ENCODE measurements at regions not wholly inside any gene's neighbourhood (a gene's known extent, or its start where the extent isn't known, plus 50 kb on each side); places are given as distances from the start of the nearest gene placed in this dataset.

DNA sequence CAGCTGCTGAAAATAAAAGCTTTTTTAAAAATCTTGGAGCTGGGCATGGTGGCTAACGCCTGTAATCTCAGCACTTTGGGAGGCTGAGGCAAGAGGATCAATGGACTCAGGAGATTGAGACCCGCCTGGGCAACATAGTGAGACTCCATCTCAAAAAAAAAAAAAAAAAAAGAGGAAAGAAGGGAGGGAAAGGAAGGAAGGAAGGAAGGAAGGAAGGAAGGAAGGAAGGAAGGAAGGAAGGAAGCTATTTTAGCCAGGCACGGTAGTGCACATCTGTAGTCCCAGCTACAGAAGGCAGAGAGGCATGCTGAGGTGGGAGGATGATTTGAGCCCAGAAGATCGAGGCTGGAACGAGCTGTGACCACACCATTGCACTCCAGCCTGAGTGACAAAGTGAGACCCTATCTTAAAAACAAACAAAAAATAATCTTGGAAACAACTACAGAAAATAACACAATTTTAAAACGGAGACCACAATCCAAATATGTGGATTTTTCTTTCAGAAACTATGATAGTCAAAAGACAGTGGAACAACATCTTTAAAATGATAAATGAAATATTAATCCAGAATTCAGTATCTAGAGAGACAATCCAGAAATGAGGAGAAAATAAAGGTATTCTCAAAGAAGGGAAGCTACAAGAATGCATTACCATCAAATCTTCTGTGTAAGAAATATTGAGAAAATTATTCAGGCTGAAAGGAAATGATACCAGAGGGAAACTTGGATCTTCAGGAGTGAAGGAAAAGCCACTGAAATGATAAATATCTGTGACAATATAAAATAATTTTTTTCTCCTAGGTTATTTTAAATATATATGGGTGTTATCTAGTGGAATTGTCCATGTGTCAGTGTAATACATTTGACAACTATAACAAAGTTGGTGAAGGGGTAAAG, 182.0 kb downstream of the GPX5 start:
- DNase-seq (ENCODE audit: low read depth) = no peak

DNA sequence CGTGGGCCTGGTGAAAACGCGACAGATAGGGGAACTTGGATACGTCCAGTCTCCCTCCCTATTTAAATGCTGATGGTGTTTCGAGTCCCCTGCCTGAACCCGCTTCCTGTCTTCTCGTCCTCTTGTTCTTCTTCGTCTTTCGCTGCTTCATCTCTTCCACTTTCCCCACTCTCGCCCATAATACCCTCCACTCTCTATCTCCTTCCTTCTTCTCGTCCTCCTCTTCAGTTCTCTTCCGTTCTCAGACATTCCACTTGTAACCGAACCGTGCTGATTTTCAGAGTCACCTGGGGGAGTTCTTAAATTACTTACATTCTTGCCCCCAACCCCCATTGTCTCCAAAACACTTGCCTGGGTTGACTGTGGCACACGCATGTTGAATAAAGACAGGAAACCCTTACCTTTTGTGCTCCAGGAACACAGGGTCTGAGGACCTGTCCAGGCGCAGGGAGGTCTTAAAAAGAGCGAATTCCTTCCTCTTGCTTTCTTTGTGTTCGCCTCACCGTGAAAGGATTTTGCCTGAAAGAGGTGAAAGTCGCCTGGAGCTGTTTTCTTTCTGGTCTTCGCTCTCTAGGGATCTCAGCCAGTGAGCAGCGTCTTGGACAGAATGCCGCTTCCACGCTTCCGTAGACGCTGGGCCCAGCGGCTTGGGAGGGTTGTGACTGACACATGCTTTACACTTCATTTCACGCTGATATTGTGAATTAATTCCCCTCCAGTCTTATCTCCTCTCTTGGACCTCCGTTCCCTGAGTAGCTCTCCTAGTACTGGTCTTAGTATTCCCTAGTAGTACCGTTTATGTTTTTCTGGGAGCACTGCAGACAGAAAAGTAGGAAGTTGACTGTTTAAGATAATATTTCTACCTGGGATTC, 184.0 kb downstream of the GPX5 start:
- DNase-seq (ENCODE audit: low read depth) = no peak

DNA sequence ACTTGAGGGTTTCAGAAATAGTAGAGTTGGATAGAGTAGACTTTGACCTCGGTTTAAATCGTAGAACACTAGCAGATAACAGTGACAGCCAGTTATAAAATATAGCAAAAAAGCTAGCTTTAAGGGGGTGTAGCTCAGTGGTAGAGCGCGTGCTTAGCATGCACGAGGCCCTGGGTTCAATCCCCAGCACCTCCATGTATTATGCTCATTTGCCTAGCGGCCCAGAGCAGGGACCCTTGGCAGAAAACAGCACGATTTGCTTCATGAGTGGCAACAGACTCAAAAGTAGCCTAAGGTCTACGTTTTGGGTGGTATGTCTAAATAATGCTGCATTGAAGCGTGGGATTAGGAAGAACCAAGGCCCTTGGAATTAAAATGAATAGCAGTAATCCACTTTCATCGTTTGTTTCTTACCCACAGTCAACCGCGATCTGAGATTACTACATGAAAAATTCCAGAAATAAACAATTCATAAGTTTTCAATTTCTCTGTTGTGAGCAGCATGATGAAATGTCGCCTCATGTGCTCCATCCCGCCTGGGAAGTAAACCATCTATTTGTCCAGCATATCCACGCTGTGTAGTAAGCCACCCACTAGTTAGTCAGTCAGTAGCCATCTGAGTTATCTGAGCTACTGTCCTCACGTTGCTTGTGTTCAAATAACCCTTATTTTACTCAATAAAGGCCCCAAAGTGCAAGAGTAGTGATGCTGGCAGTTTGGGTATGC, 184.9 kb downstream of the GPX5 start:
- no peak for DNase-seq (ENCODE audit: low read depth)

DNA sequence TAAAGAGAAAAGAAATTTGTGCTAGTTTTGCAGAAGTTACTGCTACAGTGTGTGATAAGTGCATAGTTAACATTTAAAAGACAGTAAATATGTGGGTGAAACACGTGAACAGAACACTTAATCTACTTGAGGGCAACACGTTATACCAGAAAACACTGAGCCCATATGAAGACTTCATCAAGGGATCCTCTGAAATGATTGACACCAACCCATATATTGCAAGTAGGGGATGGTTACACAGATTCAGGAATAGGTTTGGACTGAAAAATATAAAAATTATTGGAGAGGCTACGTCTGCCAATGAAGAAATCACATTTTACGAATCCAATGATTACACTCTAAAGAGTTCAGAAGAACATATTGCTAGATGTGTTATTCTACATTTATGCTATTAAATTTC, 185.6 kb downstream of the GPX5 start:
- no peak for DNase-seq (ENCODE audit: low read depth)

DNA sequence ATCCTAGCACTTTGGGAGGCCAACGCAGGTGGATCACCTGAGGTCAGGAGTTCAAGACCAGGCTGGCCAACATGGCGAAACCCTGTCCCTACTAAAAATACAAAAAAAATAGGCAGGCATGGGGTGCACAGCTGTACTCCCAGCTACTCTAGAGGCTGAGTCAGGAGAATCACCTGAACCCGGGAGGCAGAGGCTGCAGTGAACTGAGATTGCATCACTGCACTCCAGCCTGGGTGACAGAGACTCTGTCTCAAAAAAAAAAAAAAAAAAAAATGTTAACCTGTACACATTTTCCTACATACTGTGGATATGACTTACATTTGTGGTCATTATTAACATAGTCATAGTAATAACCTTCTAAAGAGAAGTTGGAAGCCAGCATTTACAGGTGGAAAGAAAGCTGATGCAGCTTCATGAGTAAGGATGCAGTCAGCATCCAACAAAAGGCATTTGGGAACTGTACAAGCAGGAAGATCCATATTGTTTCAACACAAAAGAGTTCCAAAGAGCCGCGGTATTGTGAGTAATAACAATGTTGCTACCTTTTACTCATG, 186.2 kb downstream of the GPX5 start:
- no peak for DNase-seq (ENCODE audit: low read depth)

DNA sequence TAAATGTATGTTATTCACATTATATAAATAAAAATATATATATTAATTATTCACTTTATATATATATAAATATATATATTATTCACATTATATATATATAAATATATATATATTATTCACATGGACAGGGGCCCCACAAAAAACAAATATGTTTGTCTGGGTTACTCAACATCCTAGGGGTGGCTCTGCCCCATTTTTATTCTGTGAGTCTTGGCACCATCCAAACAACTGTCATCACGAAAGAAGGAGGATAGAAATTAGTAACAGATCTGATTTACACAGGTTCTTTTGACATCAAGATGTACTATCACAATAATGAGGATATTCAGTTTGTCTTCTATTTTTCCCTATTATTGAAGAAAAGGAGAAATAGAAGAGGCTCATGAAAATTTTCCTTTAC, 187.3 kb downstream of the GPX5 start:
- no peak for DNase-seq (ENCODE audit: low read depth)

DNA sequence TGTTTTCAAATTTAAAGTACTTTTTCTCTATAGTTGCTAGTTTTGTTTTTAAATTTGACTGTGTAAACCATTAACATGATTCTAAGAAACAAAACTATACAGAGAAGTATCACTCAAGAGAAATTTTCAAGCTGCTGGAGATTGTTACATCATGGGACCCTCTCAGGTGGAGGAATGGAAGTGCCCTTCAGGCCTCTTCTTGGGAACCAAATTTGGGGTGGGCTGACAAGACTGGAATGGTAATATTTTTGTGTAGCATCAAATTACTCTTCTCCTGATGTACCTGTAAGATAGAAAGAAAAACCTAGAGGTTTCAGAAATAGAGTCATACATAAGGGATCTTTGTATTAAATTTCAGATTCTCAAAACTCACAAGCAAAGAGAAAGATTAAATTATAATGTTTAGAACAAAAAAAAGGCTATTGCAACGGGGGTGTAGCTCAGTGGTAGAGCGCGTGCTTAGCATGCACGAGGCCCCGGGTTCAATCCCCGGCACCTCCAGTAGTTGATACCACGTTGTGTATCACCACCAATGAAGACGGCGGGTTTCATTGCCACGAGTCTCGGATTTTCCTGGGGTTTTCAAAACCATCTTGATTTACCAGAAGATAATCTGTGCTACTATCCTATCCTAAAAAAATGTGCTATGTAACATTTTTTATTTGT, 193.7 kb downstream of the GPX5 start:
- DNase-seq (ENCODE audit: low read depth) = no peak

DNA sequence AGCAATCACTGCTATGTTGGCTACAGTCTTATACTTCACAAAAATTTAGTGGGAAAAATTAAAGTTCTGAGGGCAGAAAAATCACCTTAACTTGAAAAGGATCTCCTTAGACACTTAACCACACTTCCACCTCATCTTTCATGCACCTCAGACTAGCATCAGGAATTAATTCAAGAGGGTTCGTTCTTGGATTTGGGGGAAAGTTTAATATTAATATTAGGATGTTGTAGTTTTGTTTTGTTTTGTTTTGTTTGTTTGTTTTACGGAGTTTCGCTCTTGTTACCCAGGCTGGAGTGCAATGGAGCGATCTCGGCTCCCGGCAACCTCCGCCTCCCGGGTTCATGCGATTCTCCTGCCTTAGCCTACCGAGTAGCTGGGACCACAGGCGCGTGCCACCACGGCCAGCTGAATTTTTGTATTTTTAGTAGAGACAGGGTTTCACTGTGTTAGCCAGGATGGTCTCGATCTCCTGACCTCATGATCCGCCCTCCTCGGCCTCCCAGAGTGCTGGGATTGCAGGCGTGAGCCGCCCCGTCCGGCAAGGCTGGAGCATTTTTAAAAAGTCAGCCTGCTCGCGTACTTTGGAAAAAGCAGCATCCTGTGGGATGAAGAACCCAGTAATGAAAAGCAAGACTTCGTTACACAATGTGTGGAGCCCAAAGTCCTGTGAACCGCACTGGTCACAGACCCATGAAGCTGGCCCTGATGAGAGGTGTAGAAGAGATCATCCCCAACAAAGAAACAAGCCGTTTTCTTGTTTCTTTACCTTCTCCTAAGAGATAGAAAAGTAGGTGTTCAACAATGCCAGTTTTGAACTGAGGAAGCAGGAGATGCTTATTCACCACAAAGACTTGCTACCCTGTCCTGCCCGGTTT, 194.9 kb downstream of the GPX5 start:
- DNase-seq (ENCODE audit: low read depth) = no peak

DNA sequence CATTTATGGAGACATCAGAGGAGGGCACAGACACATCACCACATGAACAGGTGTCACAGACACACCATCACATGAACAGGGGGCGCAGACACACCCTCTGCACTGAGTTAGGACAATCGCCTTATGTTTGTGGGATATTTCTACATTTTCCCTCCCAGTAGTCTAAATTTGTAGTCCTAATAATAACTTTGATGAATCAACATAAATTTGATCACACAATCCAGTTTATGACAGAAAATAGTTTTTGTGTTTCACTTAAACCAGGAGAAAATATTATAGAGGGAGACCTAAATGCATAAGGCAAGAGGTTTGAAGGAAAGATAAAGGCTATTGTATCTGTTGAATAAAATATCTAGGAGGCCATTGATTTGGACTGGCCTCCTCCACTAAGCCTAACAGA, 195.7 kb downstream of the GPX5 start:
- no peak for DNase-seq (ENCODE audit: low read depth)

DNA sequence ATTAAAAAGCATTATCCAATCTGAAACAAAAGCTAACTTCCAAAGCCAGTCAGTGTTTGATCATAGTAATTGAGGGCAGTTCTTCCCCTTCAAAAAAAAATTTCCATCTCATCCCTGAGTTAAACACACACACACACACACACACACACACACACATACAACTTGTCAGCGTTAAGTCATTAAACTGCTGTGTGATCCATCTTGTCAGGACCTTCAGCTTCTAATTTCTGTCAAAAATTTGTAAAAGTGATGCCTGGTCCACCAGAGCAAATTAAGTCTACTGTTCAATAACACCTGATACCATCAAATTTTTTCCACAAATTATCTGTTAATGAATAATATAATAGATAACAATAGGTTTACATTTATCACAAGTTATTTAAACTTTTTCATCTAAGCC, 198.7 kb downstream of the GPX5 start:
- no peak for DNase-seq (ENCODE audit: low read depth)

DNA sequence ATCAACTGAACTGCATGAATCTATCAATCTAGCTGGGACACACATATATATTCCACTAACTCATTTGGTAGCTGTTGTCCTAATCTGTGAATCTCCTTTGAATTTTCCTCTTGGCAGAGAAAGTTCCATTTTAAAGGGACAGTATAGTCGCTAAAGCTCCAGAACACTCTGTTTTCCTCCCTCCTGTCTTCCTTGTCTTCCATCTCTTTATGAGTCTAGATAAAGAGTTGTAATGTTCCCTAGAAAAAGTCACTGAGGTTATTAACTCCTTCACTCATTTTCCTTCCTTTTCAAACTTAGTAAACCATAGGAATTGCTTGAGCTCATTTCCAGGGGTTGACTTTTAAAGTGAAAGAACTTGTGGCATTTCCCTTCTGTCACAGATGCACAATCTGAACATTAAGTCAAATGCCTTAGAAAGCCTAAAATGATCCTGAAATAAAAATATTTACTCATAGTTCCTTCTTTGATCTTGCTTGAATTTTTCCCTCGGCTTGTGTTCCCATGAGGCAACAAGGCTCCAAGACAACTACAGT, 198.4 kb downstream of the TRIM27 start:
- no peak for DNase-seq (ENCODE audit: low read depth)

DNA sequence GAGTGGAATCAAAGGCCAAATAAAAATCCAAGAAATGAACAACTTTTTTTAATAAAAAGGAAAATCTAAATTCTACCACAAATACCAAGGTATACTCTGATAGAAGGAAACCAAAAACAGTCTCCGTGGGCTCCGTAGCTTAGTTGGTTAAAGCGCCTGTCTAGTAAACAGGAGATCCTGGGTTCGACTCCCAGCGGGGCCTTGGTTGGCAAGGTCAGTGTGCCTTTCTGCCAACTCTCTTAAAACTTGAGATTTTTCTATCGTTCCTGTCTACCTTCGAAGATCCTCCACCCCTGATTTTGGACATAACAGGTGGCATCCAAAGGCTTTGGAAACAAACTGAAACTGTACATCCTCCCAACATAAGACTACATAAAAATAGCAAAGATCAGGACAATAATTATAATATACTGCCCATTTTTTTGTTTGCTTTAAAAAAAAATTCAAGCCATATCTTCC, 197.9 kb downstream of the TRIM27 start:
- DNase-seq (ENCODE audit: low read depth) = no peak

DNA sequence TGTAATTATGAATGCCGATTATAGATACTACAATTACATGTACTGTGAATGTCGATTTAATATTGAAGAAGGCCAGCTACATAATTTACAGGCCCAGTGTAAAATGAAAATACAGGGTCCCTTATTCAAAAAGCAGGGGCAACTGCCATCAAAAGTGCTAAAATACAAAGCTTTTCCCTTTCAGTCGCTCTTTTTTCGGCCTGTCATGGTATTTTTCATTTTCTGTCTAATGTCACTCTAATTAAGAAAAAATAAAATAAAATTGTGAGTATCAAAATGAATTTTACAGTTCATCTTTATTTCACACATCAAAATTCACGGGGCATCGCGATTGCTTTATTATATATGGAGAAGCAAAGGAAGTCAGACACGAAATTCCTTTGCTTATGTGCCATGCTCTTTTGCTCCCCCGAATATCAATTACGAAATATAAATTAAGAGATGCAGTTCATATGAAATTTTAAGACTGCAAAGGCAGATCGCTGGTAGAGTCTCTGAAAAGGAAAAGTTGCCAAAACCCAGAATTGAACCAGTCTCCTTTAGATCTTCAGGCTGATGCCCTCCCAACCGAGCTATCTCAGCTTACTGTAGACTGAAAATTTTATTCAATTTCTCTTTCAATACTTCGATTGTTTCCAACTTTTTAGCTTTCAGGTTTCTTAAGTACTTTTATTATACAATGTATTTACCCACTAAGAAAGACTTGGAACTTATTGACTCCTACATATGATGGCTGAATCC, 197.0 kb downstream of the TRIM27 start:
- no peak for DNase-seq (ENCODE audit: low read depth)

DNA sequence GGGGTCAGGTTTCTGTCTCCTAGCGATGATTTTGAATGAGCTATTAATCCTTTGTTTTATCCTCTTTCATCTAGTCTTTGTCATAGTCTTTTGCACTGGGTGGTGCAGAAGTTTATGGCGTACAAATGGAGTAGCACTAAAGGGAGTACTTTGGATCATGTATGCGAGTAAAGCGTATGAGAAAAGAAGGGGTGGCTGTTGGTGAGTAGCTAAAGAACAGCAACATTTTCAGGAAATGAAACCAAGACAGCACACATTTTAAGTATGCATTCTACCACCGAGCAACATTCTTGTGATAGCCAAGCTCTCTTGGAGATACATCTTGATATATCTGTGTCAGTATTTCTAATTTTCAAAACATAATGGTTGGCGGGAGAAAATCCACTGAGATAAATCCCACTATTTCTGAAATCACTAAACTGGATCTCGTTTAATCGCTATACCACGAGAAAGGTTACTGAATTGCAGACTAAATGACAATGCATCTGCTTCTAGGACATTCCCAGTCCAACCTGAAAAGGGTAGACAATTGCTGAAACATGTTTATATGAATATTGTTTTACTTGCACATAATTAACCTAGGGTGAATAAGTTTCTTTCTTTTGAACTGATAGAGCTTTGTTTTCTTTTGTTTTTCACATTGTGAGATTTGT, 196.1 kb downstream of the TRIM27 start:
- no peak for DNase-seq (ENCODE audit: low read depth)

DNA sequence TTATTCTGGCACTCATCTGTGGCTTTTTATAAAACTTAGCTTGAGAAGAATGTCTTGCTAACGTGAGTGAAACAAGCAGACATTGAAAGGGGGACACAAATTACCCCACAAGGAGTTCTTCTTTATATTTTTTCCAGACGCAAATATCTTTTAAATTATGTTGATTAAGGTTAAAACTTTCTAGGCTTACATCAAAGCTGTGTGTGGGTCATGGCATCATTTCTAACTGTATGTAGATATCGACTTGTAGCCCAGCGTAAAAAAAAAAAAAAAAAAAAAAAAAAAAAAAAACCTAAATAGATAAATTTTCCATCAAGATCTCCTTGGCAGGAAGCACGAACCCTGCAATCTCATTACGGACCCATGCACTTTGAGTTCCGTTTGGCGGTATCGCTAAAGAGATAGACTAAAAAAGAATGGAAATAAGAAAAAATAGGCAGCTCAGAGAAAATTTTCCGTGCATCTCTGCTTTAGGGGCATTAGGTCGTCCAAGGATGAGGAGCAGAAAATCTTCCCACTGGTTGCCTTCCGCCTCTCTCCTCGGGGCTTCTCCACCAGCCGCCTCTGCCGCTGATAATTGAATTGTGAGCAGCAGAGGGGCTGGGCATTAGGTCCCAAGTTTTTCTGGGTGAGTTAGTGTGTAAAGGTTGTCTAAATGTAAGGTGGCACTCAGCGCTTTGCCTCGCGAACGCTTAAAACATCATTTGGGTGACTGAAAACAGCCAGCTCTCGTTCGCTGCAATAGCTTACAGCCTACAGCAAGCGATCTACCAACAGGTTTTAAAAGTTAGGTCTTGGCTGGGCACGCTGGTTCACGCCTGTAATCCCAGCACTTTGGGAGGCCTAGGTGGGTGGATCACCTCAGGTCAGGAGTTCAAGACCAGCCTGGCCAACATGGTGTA, 194.0 kb downstream of the TRIM27 start:
- no peak for DNase-seq (ENCODE audit: low read depth)

DNA sequence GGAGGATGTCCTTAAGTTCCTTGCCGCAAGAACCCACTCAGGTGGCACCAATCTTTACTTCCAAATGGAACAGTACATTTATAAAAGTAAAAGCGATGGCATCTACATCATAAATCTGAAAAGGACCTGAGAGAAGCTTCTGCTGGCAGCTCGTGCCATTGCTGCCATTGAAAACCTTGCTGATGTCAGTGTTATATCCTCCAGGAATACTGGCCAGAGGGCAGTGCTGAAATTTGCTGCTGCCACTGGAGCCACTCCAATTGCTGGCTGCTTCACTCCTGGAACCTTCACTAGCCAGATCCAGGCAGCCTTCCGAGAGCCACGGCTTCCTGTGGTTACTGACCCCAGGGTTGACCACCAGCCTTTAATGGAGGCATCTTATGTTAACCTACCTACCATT, 191.7 kb downstream of the TRIM27 start:
- no peak for DNase-seq (ENCODE audit: low read depth)

DNA sequence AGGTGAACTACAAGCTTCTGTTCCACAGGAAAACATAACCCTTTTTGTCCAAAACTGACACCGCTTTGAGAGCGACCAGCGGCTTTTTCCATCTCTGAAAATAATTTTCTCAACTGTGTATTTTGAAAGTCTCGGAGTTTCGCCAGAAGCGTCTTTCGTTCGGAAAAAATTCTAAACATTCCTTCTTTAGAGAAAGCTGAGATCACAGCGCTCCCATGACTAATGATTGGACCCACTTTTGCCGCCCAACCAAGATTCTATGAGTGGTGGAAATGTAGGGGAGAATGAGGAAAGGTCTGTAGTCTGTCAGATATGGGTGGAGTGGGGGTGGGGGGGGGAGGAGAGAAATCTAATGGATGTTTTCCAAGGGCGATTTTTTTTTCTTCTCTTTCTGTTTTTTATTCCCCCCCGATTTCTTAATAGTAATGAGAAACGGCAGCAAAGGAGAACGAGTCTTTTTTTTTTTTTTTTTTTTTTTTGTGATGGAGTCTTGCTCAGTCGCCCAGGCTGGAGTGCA, 189.3 kb downstream of the TRIM27 start:
- no peak for DNase-seq (ENCODE audit: low read depth)

DNA sequence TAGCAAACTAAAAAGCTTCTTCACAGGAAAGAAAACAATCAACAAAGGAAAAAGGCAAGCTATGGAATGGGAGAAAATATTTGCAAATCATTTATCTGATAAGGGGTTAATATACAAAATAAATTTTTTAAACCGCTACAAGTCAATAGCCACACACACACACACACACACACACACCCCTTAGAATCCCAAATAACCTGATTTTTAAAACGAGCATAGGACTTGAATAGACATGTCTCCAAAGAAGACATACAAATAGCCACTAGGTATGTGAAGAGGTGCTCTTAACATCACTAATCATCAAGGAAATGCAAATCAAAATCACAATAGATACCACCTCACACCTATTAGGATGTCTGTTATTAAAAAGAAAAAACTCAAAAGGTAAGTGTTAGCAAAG, 187.7 kb downstream of the TRIM27 start:
- DNase-seq (ENCODE audit: low read depth) = no peak

All from activated T-helper 1 cell treated with Interleukin-2 at 50 U/mL for 16 hours (primary cell).